Muscle of leg (tissue), 3 donors: ENCODE measurements at regions not wholly inside any gene's neighbourhood (a gene's known extent, or its start where the extent isn't known, plus 50 kb on each side); places are given as distances from the start of the nearest gene placed in this dataset.
A peak's percentile ranks its signal among the peaks of the same experiment; 100 is the strongest.

Experiments
- DNase-seq: peaks from one replicate; pipeline ENCODE4 v3.0.0; 2013
- H3K27ac ChIP-seq: one replicate; pipeline ENCODE4 v1.5.1; 2013; ENCODE audit warnings: mild to moderate bottlenecking, low read length, control low read depth
- H3K27me3 ChIP-seq: one replicate; pipeline ENCODE4 v1.6.1; 2013; ENCODE audit warnings: low read length; ENCODE audit not compliant: control insufficient read depth, insufficient read depth
- H3K36me3 ChIP-seq: one replicate; pipeline ENCODE4 v1.6.1; 2013; ENCODE audit warnings: low read length; ENCODE audit not compliant: control insufficient read depth, insufficient read depth
- H3K4me1 ChIP-seq: one replicate; pipeline ENCODE4 v1.6.1; 2013; ENCODE audit warnings: low read length; ENCODE audit not compliant: control insufficient read depth, insufficient read depth
- H3K4me3 ChIP-seq: one replicate; pipeline ENCODE4 v1.5.1; 2013; ENCODE audit warnings: low read length, control low read depth
- H3K9me3 ChIP-seq: replicated peaks from 2 replicates; pipeline ENCODE4 v1.6.1; 2013; ENCODE audit warnings: low read depth, low read length; ENCODE audit not compliant: control insufficient read depth
- whole genome bisulfite sequencing: methylation state at CpG from one replicate; pipeline ENCODE4 v1.1.5; 2013; ENCODE audit warnings: missing lambda C conversion rate; ENCODE audit not compliant: insufficient coverage; 5-methylcytosine and 5-hydroxymethylcytosine counted together

- Histone ChIP-seq H3K4me3 (no peak overlapping the region), H3K36me3 (no peaks in the 10 kb centered on the region), H3K9me3 (no peaks in the 10 kb centered on the region), H3K4me1 (no peaks in the 10 kb centered on the region), H3K27me3 (no peaks in the 10 kb centered on the region), H3K27ac (no peak overlapping the region)
- no peak for DNase-seq
- WGBS, result no CpG with 5 or more reads among the region's 3 CpGs
Measured at GRCh38 chr3:24668039-24668438, 173.4 kb upstream of the THRB start.

GRCh38 chr3:24670871-24671270, 176.2 kb upstream of the THRB start:
- WGBS, result 83% methylated on average over 1 of the region's 3 CpGs
- Histone ChIP-seq H3K36me3 (no peaks in the 10 kb centered on the region), H3K27me3 (no peaks in the 10 kb centered on the region)

GRCh38 chr3:24673596-24673995, 178.9 kb upstream of the THRB start:
- H3K4me3 ChIP-seq, result no peak overlapping the region
- H3K9me3 ChIP-seq, result no peaks in the 10 kb centered on the region
- no peaks in the 10 kb centered on the region for H3K27me3 ChIP-seq
- no CpG with 5 or more reads among the region's 1 CpG for WGBS
- no peak overlapping the region for H3K27ac ChIP-seq
- DNase-seq, result no peak
- no peaks in the 10 kb centered on the region for H3K36me3 ChIP-seq
- no peaks in the 10 kb centered on the region for H3K4me1 ChIP-seq

More at GRCh38 chr3:24670871-24671270, 176.2 kb upstream of the THRB start:
- H3K9me3 ChIP-seq, result no peaks in the 10 kb centered on the region
- no peak overlapping the region for H3K27ac ChIP-seq
- DNase-seq, result no peak
- H3K4me1 ChIP-seq, result no peaks in the 10 kb centered on the region
- no peak overlapping the region for H3K4me3 ChIP-seq

GRCh38 chr3:24674261-24674660, 179.6 kb upstream of the THRB start:
- H3K4me3 ChIP-seq, result no peak overlapping the region
- no peaks in the 10 kb centered on the region for H3K27me3 ChIP-seq
- no peaks in the 10 kb centered on the region for H3K36me3 ChIP-seq
- H3K4me1 ChIP-seq, result no peaks in the 10 kb centered on the region
- H3K9me3 ChIP-seq, result no peaks in the 10 kb centered on the region
- no peak overlapping the region for H3K27ac ChIP-seq
- WGBS, result no CpG with 5 or more reads among the region's 2 CpGs
- no peak for DNase-seq

- no peaks in the 10 kb centered on the region for H3K4me1 ChIP-seq
- DNase-seq, result no peak
- H3K4me3 ChIP-seq, result no peak overlapping the region
- no peak overlapping the region for H3K27ac ChIP-seq
- no peaks in the 10 kb centered on the region for H3K36me3 ChIP-seq
- no peaks in the 10 kb centered on the region for H3K27me3 ChIP-seq
- no peaks in the 10 kb centered on the region for H3K9me3 ChIP-seq
- WGBS, result no CpG with 5 or more reads among the region's 2 CpGs
Measured at GRCh38 chr3:24678021-24678420, 183.4 kb upstream of the THRB start.

GRCh38 chr3:24678421-24678865, 183.8 kb upstream of the THRB start:
- WGBS, result 86% methylated on average over 2 of the region's 7 CpGs

GRCh38 chr3:24679429-24679828, 184.8 kb upstream of the THRB start:
- no peaks in the 10 kb centered on the region for H3K36me3 ChIP-seq
- H3K27me3 ChIP-seq, result no peaks in the 10 kb centered on the region
- H3K27ac ChIP-seq, result no peak overlapping the region
- DNase-seq, result no peak
- H3K9me3 ChIP-seq, result no peaks in the 10 kb centered on the region
- H3K4me1 ChIP-seq, result no peaks in the 10 kb centered on the region
- no peak overlapping the region for H3K4me3 ChIP-seq

More at GRCh38 chr3:24678421-24678865, 183.8 kb upstream of the THRB start:
- H3K4me1 ChIP-seq, result no peaks in the 10 kb centered on the region
- no peaks in the 10 kb centered on the region for H3K27me3 ChIP-seq
- no peak for DNase-seq
- H3K27ac ChIP-seq, result no peak overlapping the region
- no peaks in the 10 kb centered on the region for H3K36me3 ChIP-seq
- H3K4me3 ChIP-seq, result no peak overlapping the region
- H3K9me3 ChIP-seq, result no peaks in the 10 kb centered on the region

- Histone ChIP-seq H3K36me3 (no peaks in the 10 kb centered on the region), H3K27ac (no peak overlapping the region), H3K4me3 (no peak overlapping the region), H3K27me3 (no peaks in the 10 kb centered on the region), H3K4me1 (no peaks in the 10 kb centered on the region), H3K9me3 (no peaks in the 10 kb centered on the region)
- WGBS, result 8% methylated on average over 2 of the region's 9 CpGs
- DNase-seq, result peak; percentile 68
Measured at GRCh38 chr3:24680214-24680967, 185.7 kb upstream of the THRB start.

GRCh38 chr3:24682141-24682547, 187.5 kb upstream of the THRB start:
- no peak overlapping the region for H3K27ac ChIP-seq
- 90% methylated on average over 2 of the region's 7 CpGs for WGBS
- no peaks in the 10 kb centered on the region for H3K36me3 ChIP-seq
- H3K27me3 ChIP-seq, result no peaks in the 10 kb centered on the region
- no peak for DNase-seq
- no peak overlapping the region for H3K4me3 ChIP-seq
- H3K4me1 ChIP-seq, result no peaks in the 10 kb centered on the region
- H3K9me3 ChIP-seq, result no peaks in the 10 kb centered on the region

GRCh38 chr3:24683090-24683489, 188.4 kb upstream of the THRB start:
- Histone ChIP-seq H3K4me3 (no peak overlapping the region), H3K27me3 (no peaks in the 10 kb centered on the region), H3K27ac (no peak overlapping the region), H3K9me3 (no peaks in the 10 kb centered on the region), H3K4me1 (no peaks in the 10 kb centered on the region), H3K36me3 (no peaks in the 10 kb centered on the region)
- 57% methylated on average over 4 of the region's 5 CpGs for WGBS
- DNase-seq, result no peak
